Stimulated activated naive CD8-positive, alpha-beta T cell treated with anti-CD3 and anti-CD28 coated beads, Interleukin-15, Interleukin-2, amounts not matched to agents 100 U/mL and 50 U/mL, for 24 hours (primary cell): ENCODE measurements at regions not wholly inside any gene's neighbourhood (a gene's known extent, or its start where the extent isn't known, plus 50 kb on each side); places are given as distances from the start of the nearest gene placed in this dataset.
A peak's percentile ranks its signal among the peaks of the same experiment; 100 is the strongest.

Experiments used
- ATAC-seq: fragments of 150-1000 bp; cut with Tn5 transposase; one replicate; pipeline ENCODE4 v1.10.0; 2021
- DNase-seq: peaks from one replicate; pipeline ENCODE4 v3.0.0; 2021

GRCh38 chr1:30286988-30287839 is 436.2 kb downstream of the MATN1 start:
- peak; percentile 61 for ATAC-seq
- no peak for DNase-seq

- no peak for ATAC-seq
- no peak for DNase-seq
These were observed 437.0 kb downstream of the MATN1 start for GRCh38 chr1:30286241-30286987.

GRCh38 chr1:30285501-30285932 is 437.9 kb downstream of the MATN1 start:
- ATAC-seq, result no peak
- no peak for DNase-seq

- DNase-seq (no peak), ATAC-seq (no peak)
These were observed 438.5 kb downstream of the MATN1 start for GRCh38 chr1:30284728-30285475.

- DNase-seq (no peak), ATAC-seq (no peak)
These were observed 439.2 kb downstream of the MATN1 start for GRCh38 chr1:30284226-30284625.

GRCh38 chr1:30283199-30283962 is 440.0 kb downstream of the MATN1 start:
- ATAC-seq, result peak; percentile 14
- no peak for DNase-seq

- no peak for ATAC-seq
These were observed 442.8 kb downstream of the MATN1 start for GRCh38 chr1:30280572-30280971.

GRCh38 chr1:30277911-30278310 is 445.5 kb downstream of the MATN1 start:
- DNase-seq (no peak), ATAC-seq (no peak)

More at GRCh38 chr1:30280572-30280971, 442.8 kb downstream of the MATN1 start:
- no peak for DNase-seq

- no peak for DNase-seq
- ATAC-seq, result no peak
These were observed 446.0 kb downstream of the MATN1 start for GRCh38 chr1:30277415-30277814.

- ATAC-seq, result no peak
These were observed 447.2 kb downstream of the MATN1 start for GRCh38 chr1:30275926-30276764.

GRCh38 chr1:30274976-30275621 is 448.3 kb downstream of the MATN1 start:
- DNase-seq (no peak), ATAC-seq (no peak)

More at GRCh38 chr1:30275926-30276764, 447.2 kb downstream of the MATN1 start:
- no peak for DNase-seq

- ATAC-seq, result no peak
- no peak for DNase-seq
These were observed 449.0 kb downstream of the MATN1 start for GRCh38 chr1:30274173-30274970.

GRCh38 chr1:30273456-30273855 is 449.9 kb downstream of the MATN1 start:
- ATAC-seq (no peak), DNase-seq (no peak)

- DNase-seq, result no peak
- ATAC-seq, result no peak
These were observed 450.4 kb downstream of the MATN1 start for GRCh38 chr1:30273021-30273325.

- no peak for ATAC-seq
- DNase-seq, result no peak
These were observed 450.9 kb downstream of the MATN1 start for GRCh38 chr1:30272277-30273020.

- DNase-seq (no peak), ATAC-seq (no peak)
These were observed 451.7 kb downstream of the MATN1 start for GRCh38 chr1:30271401-30272276.

GRCh38 chr1:30270461-30270860 is 452.9 kb downstream of the MATN1 start:
- ATAC-seq, result no peak
- no peak for DNase-seq
